IMR-90 (cell line): ENCODE measurements at regions not wholly inside any gene's neighbourhood (a gene's known extent, or its start where the extent isn't known, plus 50 kb on each side); places are given as distances from the start of the nearest gene placed in this dataset.

Source experiments
- ATAC-seq: fragments of 200-7000 bp; cut with Tn5 transposase; 2 replicates; pipeline ENCODE4 v1.9.1; 2020; ENCODE audit warnings: low read depth, mild to moderate bottlenecking, moderate library complexity
- BruUV-seq: library from RNA; stranded (reverse); fragments of 400-500 nt; replicated peaks from 2 replicates; lab custom pipeline; 2021; lab: Mats Ljungman, UMichigan
- CTCF ChIA-PET: fragments of 300-600 bp; formaldehyde crosslinking; extraction: SDS; loops from one replicate; lab custom pipeline; 2021; ENCODE audit warnings: antibody characterized with exemption; lab: Yijun Ruan, JAX
- POLR2A ChIA-PET: fragments of 300-600 bp; sonication (Branson Sonifier 250); formaldehyde crosslinking; loops from one replicate; lab custom pipeline; 2022; ENCODE audit warnings: antibody characterized with exemption; ENCODE audit not compliant: unreplicated experiment; lab: Charles Lee
- DNase-seq: peaks from one replicate; pipeline ENCODE4 v3.0.0; 2013
- H2AFZ ChIP-seq: replicated peaks from 2 replicates; pipeline ENCODE3; 2013; ENCODE audit warnings: low read length, mild to moderate bottlenecking; ENCODE audit not compliant: poor library complexity
- H2AK5ac ChIP-seq: 2 replicates; pipeline ENCODE4 v1.6.1; 2013; ENCODE audit warnings: low read depth, low read length, inconsistent platforms
- H2AK9ac ChIP-seq: replicated peaks from 2 replicates; pipeline ENCODE3; 2013; ENCODE audit warnings: mild to moderate bottlenecking, low read depth, low read length, moderate library complexity; ENCODE audit not compliant: poor library complexity
- H2BK120ac ChIP-seq: 2 replicates; pipeline ENCODE4 v1.6.1; 2013; ENCODE audit warnings: low read depth, low read length, inconsistent platforms
- H2BK15ac ChIP-seq: 3 replicates; pipeline ENCODE4 v1.6.1; 2013; ENCODE audit warnings: low read depth, low read length, inconsistent platforms
- H2BK20ac ChIP-seq: 2 replicates; pipeline ENCODE4 v1.6.1; 2013; ENCODE audit warnings: low read depth, mild to moderate bottlenecking, inconsistent platforms, low read length, moderate library complexity
- H2BK5ac ChIP-seq: 2 replicates; pipeline ENCODE4 v1.6.1; 2013; ENCODE audit warnings: mild to moderate bottlenecking, low read depth, low read length, inconsistent platforms; ENCODE audit not compliant: poor library complexity, severe bottlenecking
- H3K14ac ChIP-seq: replicated peaks from 2 replicates; pipeline ENCODE4 v1.6.1; 2013; ENCODE audit warnings: low read depth, low read length, inconsistent platforms
- H3K18ac ChIP-seq: 2 replicates; pipeline ENCODE4 v1.6.1; 2013; ENCODE audit warnings: low read depth, low read length, control low read depth
- H3K23ac ChIP-seq: 2 replicates; pipeline ENCODE4 v1.6.1; 2013; ENCODE audit warnings: low read depth, low read length, inconsistent platforms
- H3K27ac ChIP-seq: 2 replicates; pipeline ENCODE4 v1.5.1; 2013; ENCODE audit warnings: mild to moderate bottlenecking, control low read depth, low read length; ENCODE audit not compliant: insufficient read depth
- H3K27me3 ChIP-seq: 2 replicates; pipeline ENCODE4 v1.6.1; 2013; ENCODE audit warnings: low read length; ENCODE audit not compliant: control insufficient read depth, insufficient read depth
- H3K36me3 ChIP-seq: 2 replicates; pipeline ENCODE4 v1.6.1; 2013; ENCODE audit warnings: low read length, mixed read lengths; ENCODE audit not compliant: control insufficient read depth, insufficient read depth
- H3K4ac ChIP-seq: 2 replicates; pipeline ENCODE4 v1.6.1; 2013; ENCODE audit warnings: low read depth, low read length, inconsistent platforms
- H3K4me1 ChIP-seq: 2 replicates; pipeline ENCODE4 v1.6.1; 2013; ENCODE audit warnings: low read length, mixed read lengths; ENCODE audit not compliant: control insufficient read depth, insufficient read depth
- H3K4me2 ChIP-seq: 2 replicates; pipeline ENCODE4 v1.6.1; 2013; ENCODE audit warnings: low read depth, mild to moderate bottlenecking, control low read depth, low read length, moderate library complexity
- H3K4me3 ChIP-seq: 2 replicates; pipeline ENCODE4 v1.5.1; 2013; ENCODE audit warnings: low read depth, mild to moderate bottlenecking, control low read depth, low read length, moderate library complexity; ENCODE audit not compliant: insufficient read depth
- H3K56ac ChIP-seq: 2 replicates; pipeline ENCODE4 v1.6.1; 2013; ENCODE audit warnings: low read length, inconsistent platforms; ENCODE audit not compliant: insufficient read depth; ENCODE audit errors: extremely low read depth
- H3K79me1 ChIP-seq, 2 experiments: 2 replicates each; pipeline ENCODE4 v1.6.1; 2013; ENCODE audit warnings: low read length in 2 of 2, inconsistent platforms in 1 of 2, low read depth in 1 of 2
- H3K9ac ChIP-seq: 2 replicates; pipeline ENCODE4 v1.6.1; 2013; ENCODE audit warnings: low read depth, low read length, control low read depth
- H3K9me1 ChIP-seq: 2 replicates; pipeline ENCODE4 v1.6.1; 2013; ENCODE audit warnings: low read length, inconsistent platforms; ENCODE audit not compliant: insufficient read depth
- H3K9me3 ChIP-seq: 2 replicates; pipeline ENCODE4 v1.6.1; 2013; ENCODE audit warnings: low read length; ENCODE audit not compliant: control insufficient read depth, insufficient read depth
- H4K20me1 ChIP-seq: 2 replicates; pipeline ENCODE4 v1.6.1; 2013; ENCODE audit warnings: low read length, inconsistent platforms; ENCODE audit not compliant: insufficient read depth
- H4K5ac ChIP-seq: 2 replicates; pipeline ENCODE4 v1.6.1; 2013; ENCODE audit warnings: mild to moderate bottlenecking, low read depth, low read length, control low read depth
- H4K8ac ChIP-seq, 2 experiments: 2 replicates each; pipeline ENCODE4 v1.6.1; 2013; ENCODE audit warnings: low read depth in 2 of 2, low read length in 2 of 2, control low read depth in 1 of 2, inconsistent platforms in 1 of 2
- H4K91ac ChIP-seq: 2 replicates; pipeline ENCODE4 v1.6.1; 2013; ENCODE audit warnings: low read depth, low read length, inconsistent platforms; ENCODE audit not compliant: insufficient read depth
- BHLHE40 ChIP-seq: fragments of 150-350 bp; IDR thresholded peaks from 2 replicates; pipeline ENCODE4 v1.6.1; 2016; ENCODE audit warnings: mild to moderate bottlenecking, low read depth, low read length
- CEBPB ChIP-seq: IDR thresholded peaks from 2 replicates; pipeline ENCODE4 v1.6.1; 2012; ENCODE audit warnings: low read depth, low read length, improper control_type of control experiment
- MAZ ChIP-seq: IDR thresholded peaks from 2 replicates; pipeline ENCODE4 v1.6.1; 2012; ENCODE audit warnings: low read depth, mild to moderate bottlenecking, low read length, improper control_type of control experiment, moderate library complexity, borderline replicate concordance
- RAD21 ChIP-seq: IDR thresholded peaks from 2 replicates; pipeline ENCODE4 v1.6.1; 2012; ENCODE audit warnings: low read length, improper control_type of control experiment
- RCOR1 ChIP-seq: IDR thresholded peaks from 2 replicates; pipeline ENCODE4 v1.6.1; 2012; ENCODE audit warnings: mild to moderate bottlenecking, low read length, improper control_type of control experiment; ENCODE audit not compliant: insufficient replicate concordance
- WGBS, 2 experiments: methylation state at CpG; one replicate each; pipeline versions ENCODE4 v1.1.5 to v1.1.7; 2013; ENCODE audit warnings: missing lambda C conversion rate in 2 of 2; ENCODE audit not compliant: insufficient read length in 1 of 2; ENCODE audit errors: extremely low coverage in 2 of 2; 5-methylcytosine and 5-hydroxymethylcytosine counted together
- dilution Hi-C: fragments of 300-500 bp; cut with HindIII; formaldehyde crosslinking; loops from one replicate; pipeline ENCODE4 v1.14.3; 2018; ENCODE audit warnings: low sequenced_read_pairs; ENCODE audit not compliant: unreplicated experiment
- in situ Hi-C: fragments of 300-500 bp; cut with MboI; formaldehyde crosslinking; loops from 3 replicates; pipeline ENCODE4 v1.14.3; 2019; ENCODE audit warnings: low sequenced_read_pairs, inconsistent platforms, mixed read lengths
- intact Hi-C: fragments of 100-400 bp; cut with micrococcal nuclease; formaldehyde crosslinking; loops from 2 replicates; pipeline ENCODE4 v1.10.0; 2022
- TF ChIP-seq, protein P1 (sequence below): fragments of 150-350 bp; IDR thresholded peaks from 2 replicates; pipeline ENCODE4 v1.6.1; 2016; ENCODE audit warnings: low read depth, mild to moderate bottlenecking, low read length, moderate library complexity, borderline replicate concordance

DNA sequence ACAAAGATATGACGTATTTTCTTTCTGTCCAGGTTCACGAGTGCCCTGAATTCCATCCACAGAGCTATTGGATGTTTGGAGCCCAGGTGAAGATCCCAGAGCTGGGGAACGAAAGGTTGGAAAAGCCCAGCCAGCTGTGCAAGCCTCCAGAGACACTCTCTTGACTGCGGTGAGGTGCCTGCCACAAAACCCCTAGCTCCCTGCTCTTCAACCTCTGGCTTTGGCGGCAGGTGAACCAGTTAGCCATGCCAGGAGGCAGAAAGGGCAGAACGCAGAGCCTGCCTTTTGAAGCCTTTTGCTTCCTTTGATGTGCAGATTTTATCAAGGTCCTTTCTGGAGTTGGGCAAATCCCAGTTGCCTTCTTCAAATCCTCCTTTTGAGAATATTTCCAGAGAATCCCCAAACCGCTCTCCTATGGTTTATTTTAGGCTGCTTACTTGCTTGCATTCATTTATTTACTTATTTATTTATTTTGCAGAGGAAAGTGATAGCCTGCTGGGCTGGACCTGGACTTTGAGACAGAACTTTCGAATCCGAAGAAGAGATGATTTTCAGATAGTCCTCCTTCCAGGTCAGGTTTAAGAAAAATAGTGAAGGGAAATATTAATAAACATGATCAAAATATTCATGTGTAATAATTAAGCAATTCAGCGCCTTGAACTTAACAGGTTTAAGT lies 411.2 kb upstream of the TBX3 start:
- Histone ChIP-seq H4K20me1 (no peaks in the 10 kb centered on the region), H2BK20ac (no peak overlapping the region), H2BK120ac (no peak overlapping the region), H3K4ac (no peak overlapping the region), H3K56ac (no peak overlapping the region), H2AK9ac (no peak overlapping the region), H3K18ac (no peak overlapping the region), H4K8ac (no peak overlapping the region), H2BK15ac (no peak overlapping the region), H2AK5ac (no peak overlapping the region), H4K5ac (no peak overlapping the region), H3K9ac (no peak overlapping the region), H2BK5ac (no peak overlapping the region), H3K4me2 (no peak overlapping the region), H2AFZ (no peak overlapping the region), H3K9me3 (no peaks in the 10 kb centered on the region), H3K27ac (no peak overlapping the region), H3K4me3 (no peak overlapping the region), H3K27me3 (no peaks in the 10 kb centered on the region), H3K9me1 (no peaks in the 10 kb centered on the region), H3K36me3 (no peaks in the 10 kb centered on the region), H3K79me1 (no peaks in the 10 kb centered on the region), H3K23ac (no peak overlapping the region), H3K4me1 (no peaks in the 10 kb centered on the region), H4K91ac (no peak overlapping the region), H3K14ac (no peak overlapping the region)
- WGBS, 2 experiments, result 91% methylated on average over 3 of the region's 10 CpGs; no CpG with 5 or more reads in 1 of the 2 experiments
- intact Hi-C loops, result no loop called here
- ATAC-seq, result no peak
- ChIA-PET POLR2A (no interaction called here), CTCF (no interaction called here)
- no peak for DNase-seq
- in situ Hi-C loops, result no loop called here
- dilution Hi-C loops, result no loop called here
- no TSS peak for BruUV-seq
- TF ChIP-seq, protein P1, sequence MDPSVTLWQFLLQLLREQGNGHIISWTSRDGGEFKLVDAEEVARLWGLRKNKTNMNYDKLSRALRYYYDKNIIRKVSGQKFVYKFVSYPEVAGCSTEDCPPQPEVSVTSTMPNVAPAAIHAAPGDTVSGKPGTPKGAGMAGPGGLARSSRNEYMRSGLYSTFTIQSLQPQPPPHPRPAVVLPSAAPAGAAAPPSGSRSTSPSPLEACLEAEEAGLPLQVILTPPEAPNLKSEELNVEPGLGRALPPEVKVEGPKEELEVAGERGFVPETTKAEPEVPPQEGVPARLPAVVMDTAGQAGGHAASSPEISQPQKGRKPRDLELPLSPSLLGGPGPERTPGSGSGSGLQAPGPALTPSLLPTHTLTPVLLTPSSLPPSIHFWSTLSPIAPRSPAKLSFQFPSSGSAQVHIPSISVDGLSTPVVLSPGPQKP, result no peak
- TF ChIP-seq RAD21 (no peak), BHLHE40 (no peak), MAZ (no peak), CEBPB (no peak), RCOR1 (no peak)
